GM23338 (cell line): ENCODE measurements at regions not wholly inside any gene's neighbourhood (a gene's known extent, or its start where the extent isn't known, plus 50 kb on each side); places are given as distances from the start of the nearest gene placed in this dataset.

Experiments
- ATAC-seq: fragments of 200-7000 bp; cut with Tn5 transposase; 3 replicates; pipeline ENCODE4 v1.9.1; 2020
- DNase-seq: peaks from one replicate; pipeline ENCODE4 v3.0.0-alpha.2; 2015; ENCODE audit warnings: low spot score
- H2AFZ ChIP-seq: fragments of 200-600 bp; sonication (generic); 2 replicates; pipeline ENCODE4 v1.8.0; 2016; ENCODE audit warnings: antibody characterized with exemption, mild to moderate bottlenecking, moderate library complexity
- H3F3A ChIP-seq: fragments of 200-600 bp; sonication (generic); replicated peaks from 2 replicates; pipeline ENCODE4 v1.8.0; 2017; ENCODE audit warnings: antibody characterized with exemption, mixed run types, low read depth
- H3K27ac ChIP-seq: fragments of 200-600 bp; sonication (generic); 2 replicates; pipeline ENCODE4 v1.6.1; 2016; ENCODE audit warnings: low read depth
- H3K27me3 ChIP-seq: fragments of 200-600 bp; sonication (generic); 2 replicates; pipeline ENCODE4 v1.8.0; 2016; ENCODE audit warnings: mild to moderate bottlenecking, mixed run types, moderate library complexity; ENCODE audit not compliant: insufficient read depth
- H3K36me3 ChIP-seq: fragments of 200-600 bp; sonication (generic); 2 replicates; pipeline ENCODE4 v1.8.0; 2016; ENCODE audit warnings: mild to moderate bottlenecking; ENCODE audit not compliant: insufficient read depth
- H3K4me1 ChIP-seq: fragments of 200-600 bp; sonication (generic); 2 replicates; pipeline ENCODE4 v1.8.0; 2016; ENCODE audit warnings: mild to moderate bottlenecking, moderate library complexity; ENCODE audit not compliant: insufficient read depth
- H3K4me2 ChIP-seq: fragments of 200-600 bp; sonication (generic); 2 replicates; pipeline ENCODE4 v1.7.1; 2017; ENCODE audit warnings: mixed run types
- H3K4me3 ChIP-seq: fragments of 200-600 bp; sonication (generic); 2 replicates; pipeline ENCODE4 v1.6.1; 2016; ENCODE audit warnings: mixed run types
- H3K79me2 ChIP-seq: fragments of 200-600 bp; sonication (generic); replicated peaks from 2 replicates; pipeline ENCODE4 v1.8.0; 2017; ENCODE audit warnings: mild to moderate bottlenecking; ENCODE audit not compliant: insufficient read depth
- H3K9me2 ChIP-seq: fragments of 200-600 bp; sonication (generic); 2 replicates; pipeline ENCODE4 v1.8.0; 2017; ENCODE audit not compliant: insufficient read depth
- H4K20me1 ChIP-seq: fragments of 200-600 bp; sonication (generic); replicated peaks from 2 replicates; pipeline ENCODE4 v1.8.0; 2017; ENCODE audit warnings: mild to moderate bottlenecking; ENCODE audit not compliant: insufficient read depth
- H3K27ac Mint-ChIP-seq: 2 replicates; pipeline ENCODE4 v1.8.0; 2020; ENCODE audit warnings: inconsistent platforms, mild to moderate bottlenecking, moderate library complexity, mixed read lengths
- H3K27me3 Mint-ChIP-seq: 3 replicates; pipeline ENCODE4 v1.8.0; 2022; ENCODE audit warnings: low read depth, mild to moderate bottlenecking, moderate library complexity, mixed read lengths, inconsistent platforms; ENCODE audit not compliant: insufficient read depth, poor library complexity
- H3K36me3 Mint-ChIP-seq: 3 replicates; pipeline ENCODE4 v1.8.0; 2021; ENCODE audit warnings: low read depth, mild to moderate bottlenecking, inconsistent platforms, moderate library complexity, mixed read lengths
- H3K4me1 Mint-ChIP-seq: 3 replicates; pipeline ENCODE4 v1.8.0; 2020; ENCODE audit warnings: mild to moderate bottlenecking, inconsistent platforms, mixed read lengths
- H3K4me3 Mint-ChIP-seq: 3 replicates; pipeline ENCODE4 v1.8.0; 2021; ENCODE audit warnings: moderate library complexity, mild to moderate bottlenecking, inconsistent platforms, mixed read lengths
- H3K9me3 Mint-ChIP-seq: 3 replicates; pipeline ENCODE4 v1.8.0; 2020; ENCODE audit warnings: moderate library complexity, mild to moderate bottlenecking, inconsistent platforms, mixed read lengths
- CREB1 ChIP-seq: fragments of 250-450 bp; sonication (Bioruptor Pico); IDR thresholded peaks from 2 replicates; pipeline ENCODE4 v1.5.0; 2020; ENCODE audit warnings: low read depth, mild to moderate bottlenecking, moderate library complexity
- CTCF ChIP-seq, 2 experiments: fragments of 200-600 bp in 1 of 2; sonication (generic) in 1 of 2; conservative IDR thresholded peaks; 2 replicates each; pipeline versions ENCODE4 v1.5.1 to v1.6.1; 2016 to 2017; ENCODE audit warnings: antibody characterized with exemption in 2 of 2, low read depth in 2 of 2, mild to moderate bottlenecking in 2 of 2, moderate library complexity in 1 of 2
- EZH2 ChIP-seq: fragments of 200-600 bp; sonication (generic); IDR thresholded peaks from one replicate; pipeline ENCODE4 v1.8.0; 2017; ENCODE audit warnings: antibody characterized with exemption, mild to moderate bottlenecking, low read depth; ENCODE audit not compliant: unreplicated experiment
- NANOG ChIP-seq: IDR thresholded peaks from 2 replicates; pipeline ENCODE4 v1.6.1; 2016; ENCODE audit warnings: antibody characterized with exemption, borderline replicate concordance
- REST ChIP-seq: IDR thresholded peaks from one replicate; pipeline ENCODE4 v1.6.1; 2018; ENCODE audit warnings: antibody characterized with exemption; ENCODE audit not compliant: unreplicated experiment
- ZNF114 ChIP-seq: fragments of 250-450 bp; sonication (Bioruptor Pico); IDR thresholded peaks from 2 replicates; pipeline ENCODE4 v1.5.0; 2020; ENCODE audit warnings: mild to moderate bottlenecking, moderate library complexity
- TF ChIP-seq, protein P1 (sequence below): fragments of 250-450 bp; sonication (Bioruptor Pico); IDR thresholded peaks from 2 replicates; pipeline ENCODE4 v1.5.0; 2020; ENCODE audit warnings: mild to moderate bottlenecking, moderate library complexity
- TF ChIP-seq, protein P2 (sequence below): IDR thresholded peaks from 2 replicates; pipeline ENCODE4 v1.6.1; 2016; ENCODE audit warnings: antibody characterized with exemption

DNA sequence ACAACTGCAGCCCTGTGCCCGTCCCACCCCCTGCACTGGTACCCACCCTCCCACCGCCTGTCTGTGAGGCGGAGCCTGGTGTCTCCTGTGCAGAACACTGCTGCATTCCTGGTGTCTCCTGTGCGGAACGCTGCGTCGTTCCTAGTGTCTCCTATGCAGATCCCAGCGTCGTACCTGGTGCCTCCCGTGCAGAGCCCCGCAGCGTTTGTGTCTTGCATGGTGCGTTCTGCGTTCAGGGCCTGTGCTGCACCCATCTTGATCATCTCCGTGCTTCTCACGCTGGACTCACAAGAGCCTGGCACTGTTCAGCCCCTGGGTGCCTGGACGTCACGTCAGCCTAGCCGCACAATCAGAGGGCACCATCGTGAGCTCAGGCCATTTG lies 248.6 kb upstream of the SALL3 start (continued):
- no peak for TF ChIP-seq REST

DNA sequence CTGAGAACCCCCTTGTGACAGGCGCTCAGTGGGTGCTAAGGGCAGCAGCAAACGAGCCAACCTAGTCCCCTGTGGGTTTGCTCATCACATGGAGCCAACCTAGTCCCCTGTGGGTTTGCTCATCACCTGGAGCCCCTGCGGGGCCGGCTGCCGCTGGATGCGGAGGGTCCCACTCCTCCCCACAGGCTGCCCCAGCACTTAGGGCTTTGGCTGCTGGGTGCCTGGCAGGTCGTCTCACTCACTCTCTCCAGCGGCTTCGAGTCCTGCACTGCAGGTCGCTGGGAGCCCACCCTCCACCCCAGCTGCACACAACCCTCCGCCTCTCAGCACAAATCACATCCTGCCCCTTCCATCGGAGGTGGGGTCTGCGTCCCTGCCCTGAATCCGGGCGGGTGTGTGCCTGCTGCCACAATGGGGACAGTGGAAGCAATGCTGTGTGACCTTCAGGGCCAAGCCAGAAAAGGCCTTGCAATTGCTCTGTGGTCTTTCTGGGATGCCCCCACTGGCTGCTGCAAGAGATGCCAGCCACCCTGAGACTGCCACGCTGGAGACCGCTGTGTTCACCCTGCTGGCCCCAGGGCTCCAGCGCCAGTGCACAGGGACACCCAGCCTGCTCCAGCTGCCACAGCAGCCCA lies 248.1 kb upstream of the SALL3 start:
- H3K27me3 ChIP-seq: no peaks in the 10 kb centered on the region
- ATAC-seq (no peak), DNase-seq (no peak)
- Mint-ChIP-seq H3K27me3 (peaks cover 7% of the 10 kb centered on the region), H3K4me3 (no peak overlapping the region), H3K9me3 (peaks cover 94% of the 10 kb centered on the region), H3K27ac (no peak overlapping the region), H3K4me1 (no peaks in the 10 kb centered on the region; the same call in 2 of the 3 replicates), H3K36me3 (peaks cover 28% of the 10 kb centered on the region; the same call in 2 of the 3 replicates)
- no peak overlapping the region for H2AFZ ChIP-seq
- H3F3A ChIP-seq: no peaks in the 10 kb centered on the region
- no peaks in the 10 kb centered on the region for H3K4me1 ChIP-seq
- no peaks in the 10 kb centered on the region for H3K9me2 ChIP-seq
- no peak overlapping the region for H3K27ac ChIP-seq
- H3K79me2 ChIP-seq: no peaks in the 10 kb centered on the region
- H3K4me3 ChIP-seq: no peak overlapping the region
- H3K36me3 ChIP-seq: no peaks in the 10 kb centered on the region
- no peak overlapping the region for H3K4me2 ChIP-seq
- H4K20me1 ChIP-seq: no peaks in the 10 kb centered on the region
- TF ChIP-seq NANOG: no peak
- TF ChIP-seq, protein P1, sequence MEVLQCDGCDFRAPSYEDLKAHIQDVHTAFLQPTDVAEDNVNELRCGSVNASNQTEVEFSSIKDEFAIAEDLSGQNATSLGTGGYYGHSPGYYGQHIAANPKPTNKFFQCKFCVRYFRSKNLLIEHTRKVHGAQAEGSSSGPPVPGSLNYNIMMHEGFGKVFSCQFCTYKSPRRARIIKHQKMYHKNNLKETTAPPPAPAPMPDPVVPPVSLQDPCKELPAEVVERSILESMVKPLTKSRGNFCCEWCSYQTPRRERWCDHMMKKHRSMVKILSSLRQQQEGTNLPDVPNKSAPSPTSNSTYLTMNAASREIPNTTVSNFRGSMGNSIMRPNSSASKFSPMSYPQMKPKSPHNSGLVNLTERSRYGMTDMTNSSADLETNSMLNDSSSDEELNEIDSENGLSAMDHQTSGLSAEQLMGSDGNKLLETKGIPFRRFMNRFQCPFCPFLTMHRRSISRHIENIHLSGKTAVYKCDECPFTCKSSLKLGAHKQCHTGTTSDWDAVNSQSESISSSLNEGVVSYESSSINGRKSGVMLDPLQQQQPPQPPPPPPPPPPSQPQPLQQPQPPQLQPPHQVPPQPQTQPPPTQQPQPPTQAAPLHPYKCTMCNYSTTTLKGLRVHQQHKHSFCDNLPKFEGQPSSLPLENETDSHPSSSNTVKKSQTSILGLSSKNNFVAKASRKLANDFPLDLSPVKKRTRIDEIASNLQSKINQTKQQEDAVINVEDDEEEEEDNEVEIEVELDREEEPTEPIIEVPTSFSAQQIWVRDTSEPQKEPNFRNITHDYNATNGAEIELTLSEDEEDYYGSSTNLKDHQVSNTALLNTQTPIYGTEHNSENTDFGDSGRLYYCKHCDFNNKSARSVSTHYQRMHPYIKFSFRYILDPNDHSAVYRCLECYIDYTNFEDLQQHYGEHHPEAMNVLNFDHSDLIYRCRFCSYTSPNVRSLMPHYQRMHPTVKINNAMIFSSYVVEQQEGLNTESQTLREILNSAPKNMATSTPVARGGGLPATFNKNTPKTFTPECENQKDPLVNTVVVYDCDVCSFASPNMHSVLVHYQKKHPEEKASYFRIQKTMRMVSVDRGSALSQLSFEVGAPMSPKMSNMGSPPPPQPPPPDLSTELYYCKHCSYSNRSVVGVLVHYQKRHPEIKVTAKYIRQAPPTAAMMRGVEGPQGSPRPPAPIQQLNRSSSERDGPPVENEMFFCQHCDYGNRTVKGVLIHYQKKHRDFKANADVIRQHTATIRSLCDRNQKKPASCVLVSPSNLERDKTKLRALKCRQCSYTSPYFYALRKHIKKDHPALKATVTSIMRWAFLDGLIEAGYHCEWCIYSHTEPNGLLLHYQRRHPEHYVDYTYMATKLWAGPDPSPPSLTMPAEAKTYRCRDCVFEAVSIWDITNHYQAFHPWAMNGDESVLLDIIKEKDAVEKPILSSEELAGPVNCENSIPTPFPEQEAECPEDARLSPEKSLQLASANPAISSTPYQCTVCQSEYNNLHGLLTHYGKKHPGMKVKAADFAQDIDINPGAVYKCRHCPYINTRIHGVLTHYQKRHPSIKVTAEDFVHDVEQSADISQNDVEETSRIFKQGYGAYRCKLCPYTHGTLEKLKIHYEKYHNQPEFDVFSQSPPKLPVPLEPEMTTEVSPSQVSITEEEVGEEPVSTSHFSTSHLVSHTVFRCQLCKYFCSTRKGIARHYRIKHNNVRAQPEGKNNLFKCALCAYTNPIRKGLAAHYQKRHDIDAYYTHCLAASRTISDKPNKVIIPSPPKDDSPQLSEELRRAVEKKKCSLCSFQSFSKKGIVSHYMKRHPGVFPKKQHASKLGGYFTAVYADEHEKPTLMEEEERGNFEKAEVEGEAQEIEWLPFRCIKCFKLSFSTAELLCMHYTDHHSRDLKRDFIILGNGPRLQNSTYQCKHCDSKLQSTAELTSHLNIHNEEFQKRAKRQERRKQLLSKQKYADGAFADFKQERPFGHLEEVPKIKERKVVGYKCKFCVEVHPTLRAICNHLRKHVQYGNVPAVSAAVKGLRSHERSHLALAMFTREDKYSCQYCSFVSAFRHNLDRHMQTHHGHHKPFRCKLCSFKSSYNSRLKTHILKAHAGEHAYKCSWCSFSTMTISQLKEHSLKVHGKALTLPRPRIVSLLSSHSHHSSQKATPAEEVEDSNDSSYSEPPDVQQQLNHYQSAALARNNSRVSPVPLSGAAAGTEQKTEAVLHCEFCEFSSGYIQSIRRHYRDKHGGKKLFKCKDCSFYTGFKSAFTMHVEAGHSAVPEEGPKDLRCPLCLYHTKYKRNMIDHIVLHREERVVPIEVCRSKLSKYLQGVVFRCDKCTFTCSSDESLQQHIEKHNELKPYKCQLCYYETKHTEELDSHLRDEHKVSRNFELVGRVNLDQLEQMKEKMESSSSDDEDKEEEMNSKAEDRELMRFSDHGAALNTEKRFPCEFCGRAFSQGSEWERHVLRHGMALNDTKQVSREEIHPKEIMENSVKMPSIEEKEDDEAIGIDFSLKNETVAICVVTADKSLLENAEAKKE (CRISPR knock-in tag): no peak
- TF ChIP-seq EZH2: no peak
- no peak for TF ChIP-seq ZNF114 (CRISPR knock-in tag)
- no peak for TF ChIP-seq CTCF (conservative IDR thresholded peaks at IDR 0.05; ENCODE audit: low read depth in 2 of 2)
- TF ChIP-seq, protein P2, sequence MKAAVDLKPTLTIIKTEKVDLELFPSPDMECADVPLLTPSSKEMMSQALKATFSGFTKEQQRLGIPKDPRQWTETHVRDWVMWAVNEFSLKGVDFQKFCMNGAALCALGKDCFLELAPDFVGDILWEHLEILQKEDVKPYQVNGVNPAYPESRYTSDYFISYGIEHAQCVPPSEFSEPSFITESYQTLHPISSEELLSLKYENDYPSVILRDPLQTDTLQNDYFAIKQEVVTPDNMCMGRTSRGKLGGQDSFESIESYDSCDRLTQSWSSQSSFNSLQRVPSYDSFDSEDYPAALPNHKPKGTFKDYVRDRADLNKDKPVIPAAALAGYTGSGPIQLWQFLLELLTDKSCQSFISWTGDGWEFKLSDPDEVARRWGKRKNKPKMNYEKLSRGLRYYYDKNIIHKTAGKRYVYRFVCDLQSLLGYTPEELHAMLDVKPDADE: no peak
- TF ChIP-seq REST: no peak
- TF ChIP-seq CREB1 (CRISPR knock-in tag): no peak
